ENCODE measurements at regions not wholly inside any gene's neighbourhood (a gene's known extent, or its start where the extent isn't known, plus 50 kb on each side); places are given as distances from the start of the nearest gene placed in this dataset.

GRCh38 chr6:19669206-19669605, 168.0 kb upstream of the ID4 start:
- TF ChIP-seq CTCF (conservative IDR thresholded peaks at IDR 0.05; ENCODE audit: low read depth, low read length), result no peak
- TF ChIP-seq EZH2 (IDR thresholded peaks at IDR 0.05; ENCODE audit: low read length, unreplicated experiment), result no peak

Data from PC-3 (cell line).